Kidney (tissue), 13 donors: ENCODE measurements at regions not wholly inside any gene's neighbourhood (a gene's known extent, or its start where the extent isn't known, plus 50 kb on each side); places are given as distances from the start of the nearest gene placed in this dataset.

Experiments used
- DNase-seq, 5 donors: peaks; one replicate each; pipeline ENCODE4 v3.0.0-alpha.2; 2013 to 2020
- FAIRE-seq: peaks from 2 replicates; lab custom pipeline; 2012; peaks lifted over from hg19 to GRCh38; lab: Jason Lieb, UNC
- H3K27ac ChIP-seq, 2 donors: one replicate each; pipeline ENCODE4 v1.7.0; 2013; ENCODE audit warnings: low read depth in 2 of 2, low read length in 2 of 2, inconsistent platforms in 1 of 2
- H3K27me3 ChIP-seq: one replicate; pipeline ENCODE4 v1.7.1; 2013; ENCODE audit warnings: low read length, inconsistent platforms; ENCODE audit not compliant: control insufficient read depth, insufficient read depth
- H3K36me3 ChIP-seq, 3 donors: one replicate each; pipeline versions ENCODE4 v1.7.0 to v1.7.1; 2013; ENCODE audit warnings: low read length in 3 of 3, control low read depth in 1 of 3, inconsistent platforms in 1 of 3; ENCODE audit not compliant: insufficient read depth in 3 of 3, control insufficient read depth in 2 of 3
- H3K4me1 ChIP-seq, 3 donors: one replicate each; pipeline versions ENCODE4 v1.7.0 to v1.7.1; 2013; ENCODE audit warnings: low read length in 3 of 3, inconsistent platforms in 1 of 3, low read depth in 1 of 3; ENCODE audit not compliant: control insufficient read depth in 2 of 3, insufficient read depth in 2 of 3
- H3K4me3 ChIP-seq, 3 donors: one replicate each; pipeline versions ENCODE4 v1.7.0 to v1.8.1; 2013; ENCODE audit warnings: low read length in 3 of 3, control low read depth in 1 of 3, inconsistent platforms in 1 of 3
- H3K9ac ChIP-seq, 3 donors: one replicate each; pipeline versions ENCODE4 v1.7.0 to v1.7.1; 2013; ENCODE audit warnings: low read length in 3 of 3, control low read depth in 1 of 3, inconsistent platforms in 1 of 3
- H3K9me3 ChIP-seq, 3 donors: one replicate each; pipeline versions ENCODE4 v1.7.0 to v1.7.1; 2013; ENCODE audit warnings: low read length in 3 of 3, control low read depth in 1 of 3, inconsistent platforms in 1 of 3; ENCODE audit not compliant: control insufficient read depth in 2 of 3, insufficient read depth in 1 of 3
- intact Hi-C: fragments of 100-400 bp; cut with DNase I; formaldehyde crosslinking; loops from one replicate; pipeline ENCODE4 v1.11.1; 2022
- TF ChIP-seq, protein P1 (sequence below): IDR thresholded peaks from 3 replicates; pipeline ENCODE4 v1.5.1; 2012; ENCODE audit warnings: mild to moderate bottlenecking, moderate library complexity, borderline replicate concordance; ENCODE audit not compliant: insufficient read depth; ENCODE audit errors: extremely low read depth
- donor health status: control.
- donor health status: control.
- donor health status: control.
- donor health status: control.
- donor health status: control.
- donor health status: DM: yes; HTN: yes; CAD: no.
- donor health status: Normal renal cell carcinoma (clear cell type).

DNA sequence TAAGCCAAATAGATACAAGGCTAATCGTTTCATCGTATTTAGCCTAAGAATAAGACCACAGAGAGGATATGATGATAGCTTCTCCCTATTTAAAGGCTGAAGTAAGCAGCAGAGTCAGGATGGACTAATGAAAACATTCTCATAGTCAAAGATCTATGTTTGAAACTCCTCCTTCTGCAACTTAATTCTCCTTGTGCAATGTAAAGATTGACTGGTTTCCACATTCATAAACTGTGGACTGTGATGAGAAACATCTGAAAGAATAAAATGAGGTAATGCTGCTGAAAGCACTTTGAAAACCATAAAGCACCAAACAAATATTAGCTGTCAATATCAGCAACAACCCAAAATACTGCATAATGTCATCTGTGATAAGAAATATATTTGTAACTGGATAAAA is 361.9 kb downstream of the CSNK1G3 start:
- intact Hi-C loops = no loop called here
- Histone ChIP-seq H3K4me1 (peaks cover 4 to 15% (median 14%) of the 10 kb centered on the region in 3 donors), H3K4me3 (no peak overlapping the region), H3K9me3 (no peaks in the 10 kb centered on the region), H3K36me3 (no peaks in the 10 kb centered on the region), H3K9ac (no peak overlapping the region), H3K27ac (no peak overlapping the region), H3K27me3 (no peaks in the 10 kb centered on the region)
- TF ChIP-seq, protein P1, sequence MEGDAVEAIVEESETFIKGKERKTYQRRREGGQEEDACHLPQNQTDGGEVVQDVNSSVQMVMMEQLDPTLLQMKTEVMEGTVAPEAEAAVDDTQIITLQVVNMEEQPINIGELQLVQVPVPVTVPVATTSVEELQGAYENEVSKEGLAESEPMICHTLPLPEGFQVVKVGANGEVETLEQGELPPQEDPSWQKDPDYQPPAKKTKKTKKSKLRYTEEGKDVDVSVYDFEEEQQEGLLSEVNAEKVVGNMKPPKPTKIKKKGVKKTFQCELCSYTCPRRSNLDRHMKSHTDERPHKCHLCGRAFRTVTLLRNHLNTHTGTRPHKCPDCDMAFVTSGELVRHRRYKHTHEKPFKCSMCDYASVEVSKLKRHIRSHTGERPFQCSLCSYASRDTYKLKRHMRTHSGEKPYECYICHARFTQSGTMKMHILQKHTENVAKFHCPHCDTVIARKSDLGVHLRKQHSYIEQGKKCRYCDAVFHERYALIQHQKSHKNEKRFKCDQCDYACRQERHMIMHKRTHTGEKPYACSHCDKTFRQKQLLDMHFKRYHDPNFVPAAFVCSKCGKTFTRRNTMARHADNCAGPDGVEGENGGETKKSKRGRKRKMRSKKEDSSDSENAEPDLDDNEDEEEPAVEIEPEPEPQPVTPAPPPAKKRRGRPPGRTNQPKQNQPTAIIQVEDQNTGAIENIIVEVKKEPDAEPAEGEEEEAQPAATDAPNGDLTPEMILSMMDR = no peak
- DNase-seq (no peak), FAIRE-seq (no peak)

DNA sequence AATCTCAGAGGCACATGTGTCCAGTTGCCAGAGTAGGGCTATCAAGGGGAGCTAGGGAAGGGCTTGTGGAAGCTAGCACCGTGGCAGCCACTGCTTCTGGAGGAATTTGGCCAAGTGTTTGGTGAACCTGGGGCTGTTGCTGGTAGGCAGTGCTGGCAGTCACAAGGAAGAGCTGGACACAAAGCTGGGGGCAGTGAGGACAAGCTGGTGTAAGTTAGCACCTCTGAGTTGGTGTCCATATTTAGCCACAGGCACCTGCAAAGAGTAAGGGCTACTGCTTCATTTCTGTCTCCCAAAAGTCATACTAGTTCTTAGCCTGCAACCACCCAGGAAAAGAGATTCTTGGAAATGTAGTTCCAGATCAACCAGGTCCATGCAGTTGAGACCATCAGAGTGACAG is 359.4 kb downstream of the CSNK1G3 start:
- H3K9ac ChIP-seq = no peak overlapping the region
- no peaks in the 10 kb centered on the region for H3K9me3 ChIP-seq
- DNase-seq (no peak), FAIRE-seq (no peak)
- no peaks in the 10 kb centered on the region for H3K36me3 ChIP-seq
- intact Hi-C loops = no loop called here
- no peaks in the 10 kb centered on the region for H3K27me3 ChIP-seq
- H3K4me1 ChIP-seq = peaks cover 5 to 15% (median 14%) of the 10 kb centered on the region in 3 donors
- no peak overlapping the region for H3K4me3 ChIP-seq
- TF ChIP-seq, protein P1 = no peak
- H3K27ac ChIP-seq = no peak overlapping the region

DNA sequence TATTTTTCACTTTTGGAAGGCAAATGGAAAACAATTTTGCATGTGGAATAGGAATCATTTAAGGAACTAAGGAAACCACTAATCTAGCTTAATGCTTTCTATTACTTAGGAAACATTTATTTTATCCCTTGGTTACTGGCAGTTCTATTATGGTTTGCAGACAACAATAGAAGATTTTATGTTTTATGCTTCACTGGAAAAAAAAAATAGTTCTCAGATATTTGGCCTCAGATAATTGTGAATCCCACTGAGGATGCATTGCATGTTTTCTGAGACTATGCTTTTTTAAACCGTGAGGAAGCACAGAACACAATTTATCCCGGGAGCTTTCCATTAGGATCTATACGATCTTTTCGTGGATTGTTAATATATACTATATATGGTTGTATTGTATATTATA is 356.9 kb downstream of the CSNK1G3 start:
- Histone ChIP-seq H3K4me1 (peaks cover 0 to 2% (median 2%) of the 10 kb centered on the region in 3 donors), H3K36me3 (no peaks in the 10 kb centered on the region), H3K9ac (no peak overlapping the region), H3K27ac (no peak overlapping the region), H3K27me3 (no peaks in the 10 kb centered on the region), H3K9me3 (no peaks in the 10 kb centered on the region), H3K4me3 (no peak overlapping the region)
- TF ChIP-seq, protein P1 = no peak
- no peak for FAIRE-seq
- no peak for DNase-seq
- intact Hi-C loops = no loop called here

DNA sequence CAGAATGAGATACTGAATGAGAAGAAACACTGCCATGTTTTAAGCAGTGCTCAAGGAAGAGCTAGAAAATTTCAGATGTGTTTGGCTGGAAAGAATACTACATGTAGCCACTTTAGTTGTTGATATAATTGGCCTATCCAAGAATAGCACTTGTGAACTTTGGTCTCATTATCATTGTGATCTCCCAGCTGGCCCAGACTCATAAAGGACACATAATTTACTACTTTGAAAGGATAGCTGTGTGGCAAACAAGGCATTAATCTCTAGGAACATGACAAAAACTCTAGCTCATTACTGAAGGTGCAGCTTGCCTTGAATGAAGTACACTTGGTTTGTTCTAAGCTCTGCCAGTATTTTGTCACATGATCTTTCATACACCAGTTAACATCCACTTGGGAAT is 356.3 kb downstream of the CSNK1G3 start:
- H3K4me3 ChIP-seq = no peak overlapping the region
- DNase-seq (peak in 2 of 5 donors; percentile 68 to 77), FAIRE-seq (no peak)
- H3K27me3 ChIP-seq = no peaks in the 10 kb centered on the region
- TF ChIP-seq, protein P1 = no peak
- H3K4me1 ChIP-seq = peaks cover 0 to 2% (median 0%) of the 10 kb centered on the region in 3 donors
- H3K36me3 ChIP-seq = no peaks in the 10 kb centered on the region
- no peak overlapping the region for H3K9ac ChIP-seq
- H3K9me3 ChIP-seq = no peaks in the 10 kb centered on the region
- H3K27ac ChIP-seq = no peak overlapping the region
- intact Hi-C loops = no loop called here
